K562 (cell line): ENCODE measurements at regions not wholly inside any gene's neighbourhood (a gene's known extent, or its start where the extent isn't known, plus 50 kb on each side); places are given as distances from the start of the nearest gene placed in this dataset.

Experiments
- ATAC-seq: fragments of 200-7000 bp; cut with Tn5 transposase; 3 replicates; pipeline ENCODE4 v1.9.1; 2020; ENCODE audit warnings: moderate library complexity
- BruUV-seq: library from RNA; stranded (reverse); fragments of 400-500 nt; replicated peaks from 2 replicates; lab custom pipeline; 2021; lab: Mats Ljungman, UMichigan
- CTCF ChIA-PET: fragments of 300-600 bp; formaldehyde crosslinking; extraction: SDS; loops from one replicate; lab custom pipeline; 2021; ENCODE audit warnings: low intra/inter-chr PET ratio; lab: Yijun Ruan, JAX
- POLR2A ChIA-PET: fragments of 300-600, 350-650 bp; sonication (Branson Sonifier 250); formaldehyde crosslinking; extraction: SDS; loops from one replicate; lab custom pipeline; 2021; ENCODE audit warnings: antibody characterized with exemption, inconsistent platforms; lab: Yijun Ruan, JAX
- DNase-seq, 4 experiments: peaks; one replicate each; pipeline versions ENCODE4 v3.0.0 to v3.0.0-alpha.2; 2011 to 2018; ENCODE audit warnings: low spot score in 3 of 4, mixed read lengths in 3 of 4; ENCODE audit errors: extremely low read depth in 1 of 4
- FAIRE-seq: peaks from 2 replicates; lab custom pipeline; 2011; peaks lifted over from hg19 to GRCh38; lab: Jason Lieb, UNC
- H2AFZ ChIP-seq: 2 replicates; pipeline ENCODE4 v1.6.0; 2011; ENCODE audit warnings: low read depth, low read length, control low read depth, inconsistent platforms
- H3K27ac ChIP-seq: fragments of 200-600 bp; 3 replicates; pipeline ENCODE4 v1.8.0; 2011; ENCODE audit warnings: low read depth, mild to moderate bottlenecking, control low read depth, inconsistent platforms, low read length, moderate library complexity, mixed read lengths; ENCODE audit errors: extremely low read depth
- H3K27me3 ChIP-seq, 2 experiments: fragments of 300-600 bp in 1 of 2; 2 replicates in 1 of 2; 3 replicates in 1 of 2; pipeline versions ENCODE4 v1.6.0 to v1.8.0; 2011; ENCODE audit warnings: inconsistent platforms in 2 of 2, low read length in 2 of 2, mild to moderate bottlenecking in 1 of 2, mixed read lengths in 1 of 2, moderate library complexity in 1 of 2; ENCODE audit not compliant: control insufficient read depth in 2 of 2, insufficient read depth in 2 of 2
- H3K36me3 ChIP-seq: fragments of 300-600 bp; 3 replicates; pipeline ENCODE4 v1.8.0; 2011; ENCODE audit warnings: mild to moderate bottlenecking, low read length, inconsistent platforms; ENCODE audit not compliant: control insufficient read depth, insufficient read depth
- H3K4me1 ChIP-seq, 2 experiments: fragments of 200-600 bp in 1 of 2; replicated peaks in 1 of 2; 2 replicates in 1 of 2; 3 replicates in 1 of 2; pipeline versions ENCODE4 v1.5.1 to v1.8.0; 2011; ENCODE audit warnings: inconsistent platforms in 2 of 2, low read length in 2 of 2, mild to moderate bottlenecking in 1 of 2, mixed read lengths in 1 of 2, moderate library complexity in 1 of 2; ENCODE audit not compliant: control insufficient read depth in 2 of 2, insufficient read depth in 2 of 2
- H3K4me2 ChIP-seq: 2 replicates; pipeline ENCODE4 v1.6.1; 2011; ENCODE audit warnings: low read length, control low read depth, inconsistent platforms, mixed read lengths; ENCODE audit not compliant: insufficient read depth
- H3K4me3 ChIP-seq: fragments of 200-600 bp; sonication (generic), shearing (Covaris generic); 2 replicates; pipeline ENCODE4 v1.5.1; 2016; ENCODE audit warnings: control low read depth, inconsistent platforms
- H3K79me2 ChIP-seq: fragments of 200-600 bp; 3 replicates; pipeline ENCODE4 v1.8.0; 2011; ENCODE audit warnings: low read length, inconsistent platforms; ENCODE audit not compliant: control insufficient read depth, insufficient read depth
- H3K9ac ChIP-seq, 2 experiments: 2 replicates each; pipeline versions ENCODE4 v1.6.0 to v1.6.1; 2011; ENCODE audit warnings: low read depth in 2 of 2, low read length in 2 of 2, control low read depth in 1 of 2, inconsistent platforms in 1 of 2, mild to moderate bottlenecking in 1 of 2, mixed read lengths in 1 of 2; ENCODE audit not compliant: insufficient read depth in 1 of 2
- H3K9me1 ChIP-seq: one replicate; pipeline ENCODE4 v1.6.0; 2011; ENCODE audit warnings: inconsistent platforms, mild to moderate bottlenecking, low read length, moderate library complexity; ENCODE audit not compliant: control insufficient read depth, insufficient read depth
- H3K9me3 ChIP-seq: replicated peaks from 2 replicates; pipeline ENCODE4 v1.5.1; 2011; ENCODE audit warnings: low read depth, low read length, inconsistent platforms; ENCODE audit not compliant: control insufficient read depth, insufficient read depth
- H4K20me1 ChIP-seq: replicated peaks from 2 replicates; pipeline ENCODE4 v1.6.1; 2011; ENCODE audit warnings: low read length, inconsistent platforms, mixed read lengths; ENCODE audit not compliant: control insufficient read depth, insufficient read depth
- ARNT ChIP-seq, 2 experiments: fragments of 450-650 bp; IDR thresholded peaks; 2 replicates each; pipeline ENCODE4 v1.6.1; 2016; ENCODE audit warnings: mild to moderate bottlenecking in 1 of 2
- MYC ChIP-seq, 2 experiments: fragments of 250-450 bp in 1 of 2; sonication (Bioruptor Pico) in 1 of 2; IDR thresholded peaks; 2 replicates each; pipeline versions ENCODE4 v1.5.1 to v1.6.1; 2012 to 2021; ENCODE audit warnings: low read depth in 2 of 2, borderline replicate concordance in 1 of 2, improper control_type of control experiment in 1 of 2, low read length in 1 of 2, mild to moderate bottlenecking in 1 of 2, moderate library complexity in 1 of 2
- NR1H2 ChIP-seq: sonication (generic); formaldehyde crosslinking; IDR thresholded peaks from 2 replicates; pipeline ENCODE4 v1.4.0; 2020; ENCODE audit warnings: mild to moderate bottlenecking, missing genetic modification reagents
- TRIM28 ChIP-seq: fragments of 450-650 bp; IDR thresholded peaks from 2 replicates; pipeline ENCODE4 v1.6.1; 2017
- ZFPM2 ChIP-seq: fragments of 250-450 bp; sonication (Bioruptor Pico); IDR thresholded peaks from 2 replicates; pipeline ENCODE4 v1.5.1; 2022; ENCODE audit warnings: mild to moderate bottlenecking
- WGBS: fragments of 100-300 bp; shearing (Covaris generic); methylation state at CpG from one replicate; pipeline ENCODE4 v1.1.6; 2016; ENCODE audit warnings: low coverage, mixed read lengths; ENCODE audit not compliant: insufficient coverage; ENCODE audit errors: missing lambda C conversion rate; 5-methylcytosine and 5-hydroxymethylcytosine counted together
- in situ Hi-C: fragments of 300-500 bp; cut with MboI; formaldehyde crosslinking; loops from 4 replicates; pipeline ENCODE4 v1.15.0; 2018; ENCODE audit warnings: inconsistent platforms, mixed read lengths
- intact Hi-C: fragments of 100-400 bp; cut with micrococcal nuclease; formaldehyde crosslinking; loops from 2 replicates; pipeline ENCODE4 v1.14.2; 2022
- TF ChIP-seq, protein P1 (sequence below): fragments of 450-650 bp; IDR thresholded peaks from 2 replicates; pipeline ENCODE4 v1.6.1; 2016; ENCODE audit warnings: mild to moderate bottlenecking, moderate library complexity
- TF ChIP-seq, protein P2 (sequence below): sonication (generic); formaldehyde crosslinking; IDR thresholded peaks from 2 replicates; pipeline ENCODE4 v1.8.0; 2022; ENCODE audit warnings: missing genetic modification reagents, mild to moderate bottlenecking, borderline replicate concordance
- TF ChIP-seq, protein P3 (sequence below): fragments of 450-650 bp; formaldehyde crosslinking; IDR thresholded peaks from 2 replicates; pipeline ENCODE4 v1.4.0; 2022; ENCODE audit warnings: mild to moderate bottlenecking, moderate library complexity

DNA sequence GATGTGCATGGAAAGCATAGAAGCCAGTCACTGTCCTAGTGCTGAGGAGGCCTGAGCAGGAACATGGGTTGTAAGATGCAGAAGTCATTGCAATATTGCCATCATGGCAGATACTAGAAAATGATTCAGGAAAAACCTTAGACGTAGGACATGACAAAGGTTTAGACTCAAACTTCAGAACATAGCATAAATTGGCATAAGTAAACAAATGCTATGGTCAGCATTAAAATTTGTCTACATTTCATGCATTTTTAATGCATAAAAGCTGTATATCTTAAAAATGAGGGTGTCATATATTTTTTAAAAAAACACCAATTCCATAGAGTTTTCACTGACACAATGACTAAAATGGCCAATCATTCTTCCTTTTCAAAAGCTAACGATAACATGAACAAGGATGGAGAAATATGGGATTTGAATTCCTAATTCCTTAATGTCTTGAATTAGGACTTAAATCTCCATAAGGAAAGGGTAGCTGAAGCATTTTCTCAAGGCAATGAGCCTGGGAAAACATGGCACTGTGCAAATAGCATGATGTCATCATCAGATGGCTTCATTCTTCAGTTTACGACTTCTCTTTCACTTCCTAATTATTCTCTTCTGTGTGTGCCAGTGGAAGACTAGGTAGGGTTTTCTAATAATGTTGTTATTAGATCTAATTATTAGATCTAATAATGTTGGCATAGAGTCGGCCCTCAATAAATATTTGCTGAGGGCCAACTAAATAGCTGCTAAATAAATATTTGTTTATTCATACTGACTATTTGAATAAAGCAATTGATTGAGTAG is 125.1 kb upstream of the FRG1 start:
- in situ Hi-C loops = no loop called here
- Histone ChIP-seq H3K27ac (no peak overlapping the region), H3K36me3 (no peaks in the 10 kb centered on the region), H3K4me1 (no peaks in the 10 kb centered on the region), H3K9me1 (no peaks in the 10 kb centered on the region), H3K9ac (no peak overlapping the region), H2AFZ (no peak overlapping the region), H3K79me2 (no peaks in the 10 kb centered on the region), H3K9me3 (no peaks in the 10 kb centered on the region), H3K4me3 (no peak overlapping the region), H3K4me2 (no peak overlapping the region), H4K20me1 (no peaks in the 10 kb centered on the region), H3K27me3 (no peaks in the 10 kb centered on the region)
- ChIA-PET POLR2A (no interaction called here), CTCF (no interaction called here)
- DNase-seq (no peak), ATAC-seq (no peak), FAIRE-seq (no peak)
- WGBS = 0% methylated on average over 4 of the region's 4 CpGs
- no TSS peak for BruUV-seq
- intact Hi-C loops = no loop called here
- no peak for TF ChIP-seq NR1H2 (CRISPR knock-in tag)
- TF ChIP-seq, protein P1, sequence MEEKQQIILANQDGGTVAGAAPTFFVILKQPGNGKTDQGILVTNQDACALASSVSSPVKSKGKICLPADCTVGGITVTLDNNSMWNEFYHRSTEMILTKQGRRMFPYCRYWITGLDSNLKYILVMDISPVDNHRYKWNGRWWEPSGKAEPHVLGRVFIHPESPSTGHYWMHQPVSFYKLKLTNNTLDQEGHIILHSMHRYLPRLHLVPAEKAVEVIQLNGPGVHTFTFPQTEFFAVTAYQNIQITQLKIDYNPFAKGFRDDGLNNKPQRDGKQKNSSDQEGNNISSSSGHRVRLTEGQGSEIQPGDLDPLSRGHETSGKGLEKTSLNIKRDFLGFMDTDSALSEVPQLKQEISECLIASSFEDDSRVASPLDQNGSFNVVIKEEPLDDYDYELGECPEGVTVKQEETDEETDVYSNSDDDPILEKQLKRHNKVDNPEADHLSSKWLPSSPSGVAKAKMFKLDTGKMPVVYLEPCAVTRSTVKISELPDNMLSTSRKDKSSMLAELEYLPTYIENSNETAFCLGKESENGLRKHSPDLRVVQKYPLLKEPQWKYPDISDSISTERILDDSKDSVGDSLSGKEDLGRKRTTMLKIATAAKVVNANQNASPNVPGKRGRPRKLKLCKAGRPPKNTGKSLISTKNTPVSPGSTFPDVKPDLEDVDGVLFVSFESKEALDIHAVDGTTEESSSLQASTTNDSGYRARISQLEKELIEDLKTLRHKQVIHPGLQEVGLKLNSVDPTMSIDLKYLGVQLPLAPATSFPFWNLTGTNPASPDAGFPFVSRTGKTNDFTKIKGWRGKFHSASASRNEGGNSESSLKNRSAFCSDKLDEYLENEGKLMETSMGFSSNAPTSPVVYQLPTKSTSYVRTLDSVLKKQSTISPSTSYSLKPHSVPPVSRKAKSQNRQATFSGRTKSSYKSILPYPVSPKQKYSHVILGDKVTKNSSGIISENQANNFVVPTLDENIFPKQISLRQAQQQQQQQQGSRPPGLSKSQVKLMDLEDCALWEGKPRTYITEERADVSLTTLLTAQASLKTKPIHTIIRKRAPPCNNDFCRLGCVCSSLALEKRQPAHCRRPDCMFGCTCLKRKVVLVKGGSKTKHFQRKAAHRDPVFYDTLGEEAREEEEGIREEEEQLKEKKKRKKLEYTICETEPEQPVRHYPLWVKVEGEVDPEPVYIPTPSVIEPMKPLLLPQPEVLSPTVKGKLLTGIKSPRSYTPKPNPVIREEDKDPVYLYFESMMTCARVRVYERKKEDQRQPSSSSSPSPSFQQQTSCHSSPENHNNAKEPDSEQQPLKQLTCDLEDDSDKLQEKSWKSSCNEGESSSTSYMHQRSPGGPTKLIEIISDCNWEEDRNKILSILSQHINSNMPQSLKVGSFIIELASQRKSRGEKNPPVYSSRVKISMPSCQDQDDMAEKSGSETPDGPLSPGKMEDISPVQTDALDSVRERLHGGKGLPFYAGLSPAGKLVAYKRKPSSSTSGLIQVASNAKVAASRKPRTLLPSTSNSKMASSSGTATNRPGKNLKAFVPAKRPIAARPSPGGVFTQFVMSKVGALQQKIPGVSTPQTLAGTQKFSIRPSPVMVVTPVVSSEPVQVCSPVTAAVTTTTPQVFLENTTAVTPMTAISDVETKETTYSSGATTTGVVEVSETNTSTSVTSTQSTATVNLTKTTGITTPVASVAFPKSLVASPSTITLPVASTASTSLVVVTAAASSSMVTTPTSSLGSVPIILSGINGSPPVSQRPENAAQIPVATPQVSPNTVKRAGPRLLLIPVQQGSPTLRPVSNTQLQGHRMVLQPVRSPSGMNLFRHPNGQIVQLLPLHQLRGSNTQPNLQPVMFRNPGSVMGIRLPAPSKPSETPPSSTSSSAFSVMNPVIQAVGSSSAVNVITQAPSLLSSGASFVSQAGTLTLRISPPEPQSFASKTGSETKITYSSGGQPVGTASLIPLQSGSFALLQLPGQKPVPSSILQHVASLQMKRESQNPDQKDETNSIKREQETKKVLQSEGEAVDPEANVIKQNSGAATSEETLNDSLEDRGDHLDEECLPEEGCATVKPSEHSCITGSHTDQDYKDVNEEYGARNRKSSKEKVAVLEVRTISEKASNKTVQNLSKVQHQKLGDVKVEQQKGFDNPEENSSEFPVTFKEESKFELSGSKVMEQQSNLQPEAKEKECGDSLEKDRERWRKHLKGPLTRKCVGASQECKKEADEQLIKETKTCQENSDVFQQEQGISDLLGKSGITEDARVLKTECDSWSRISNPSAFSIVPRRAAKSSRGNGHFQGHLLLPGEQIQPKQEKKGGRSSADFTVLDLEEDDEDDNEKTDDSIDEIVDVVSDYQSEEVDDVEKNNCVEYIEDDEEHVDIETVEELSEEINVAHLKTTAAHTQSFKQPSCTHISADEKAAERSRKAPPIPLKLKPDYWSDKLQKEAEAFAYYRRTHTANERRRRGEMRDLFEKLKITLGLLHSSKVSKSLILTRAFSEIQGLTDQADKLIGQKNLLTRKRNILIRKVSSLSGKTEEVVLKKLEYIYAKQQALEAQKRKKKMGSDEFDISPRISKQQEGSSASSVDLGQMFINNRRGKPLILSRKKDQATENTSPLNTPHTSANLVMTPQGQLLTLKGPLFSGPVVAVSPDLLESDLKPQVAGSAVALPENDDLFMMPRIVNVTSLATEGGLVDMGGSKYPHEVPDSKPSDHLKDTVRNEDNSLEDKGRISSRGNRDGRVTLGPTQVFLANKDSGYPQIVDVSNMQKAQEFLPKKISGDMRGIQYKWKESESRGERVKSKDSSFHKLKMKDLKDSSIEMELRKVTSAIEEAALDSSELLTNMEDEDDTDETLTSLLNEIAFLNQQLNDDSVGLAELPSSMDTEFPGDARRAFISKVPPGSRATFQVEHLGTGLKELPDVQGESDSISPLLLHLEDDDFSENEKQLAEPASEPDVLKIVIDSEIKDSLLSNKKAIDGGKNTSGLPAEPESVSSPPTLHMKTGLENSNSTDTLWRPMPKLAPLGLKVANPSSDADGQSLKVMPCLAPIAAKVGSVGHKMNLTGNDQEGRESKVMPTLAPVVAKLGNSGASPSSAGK = no peak
- no peak for TF ChIP-seq ZFPM2 (CRISPR knock-in tag)
- no peak for TF ChIP-seq ARNT (IDR thresholded peaks at IDR 0.05)
- TF ChIP-seq, protein P2, sequence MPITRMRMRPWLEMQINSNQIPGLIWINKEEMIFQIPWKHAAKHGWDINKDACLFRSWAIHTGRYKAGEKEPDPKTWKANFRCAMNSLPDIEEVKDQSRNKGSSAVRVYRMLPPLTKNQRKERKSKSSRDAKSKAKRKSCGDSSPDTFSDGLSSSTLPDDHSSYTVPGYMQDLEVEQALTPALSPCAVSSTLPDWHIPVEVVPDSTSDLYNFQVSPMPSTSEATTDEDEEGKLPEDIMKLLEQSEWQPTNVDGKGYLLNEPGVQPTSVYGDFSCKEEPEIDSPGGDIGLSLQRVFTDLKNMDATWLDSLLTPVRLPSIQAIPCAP = no peak
- TF ChIP-seq MYC (IDR thresholded peaks at IDR 0.05; ENCODE audit: low read depth, low read length) = no peak
- TF ChIP-seq MYC (CRISPR knock-in tag; IDR thresholded peaks at IDR 0.05; ENCODE audit: borderline replicate concordance, low read depth) = no peak
- TF ChIP-seq, protein P3, sequence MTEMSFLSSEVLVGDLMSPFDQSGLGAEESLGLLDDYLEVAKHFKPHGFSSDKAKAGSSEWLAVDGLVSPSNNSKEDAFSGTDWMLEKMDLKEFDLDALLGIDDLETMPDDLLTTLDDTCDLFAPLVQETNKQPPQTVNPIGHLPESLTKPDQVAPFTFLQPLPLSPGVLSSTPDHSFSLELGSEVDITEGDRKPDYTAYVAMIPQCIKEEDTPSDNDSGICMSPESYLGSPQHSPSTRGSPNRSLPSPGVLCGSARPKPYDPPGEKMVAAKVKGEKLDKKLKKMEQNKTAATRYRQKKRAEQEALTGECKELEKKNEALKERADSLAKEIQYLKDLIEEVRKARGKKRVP = no peak
- TF ChIP-seq TRIM28 = no peak
